Fibroblast of mammary gland (primary cell): ENCODE measurements at regions not wholly inside any gene's neighbourhood (a gene's known extent, or its start where the extent isn't known, plus 50 kb on each side); places are given as distances from the start of the nearest gene placed in this dataset.

Experiments used
- DNase-seq: peaks from one replicate; pipeline ENCODE4 v3.0.0-alpha.2; 2010; ENCODE audit warnings: low read depth
- H3K4me3 ChIP-seq: 2 replicates; pipeline ENCODE4 v1.5.1; 2011; ENCODE audit warnings: low read depth, mild to moderate bottlenecking, low read length, moderate library complexity; ENCODE audit not compliant: control insufficient read depth
- CTCF ChIP-seq: conservative IDR thresholded peaks from 2 replicates; pipeline ENCODE4 v1.5.1; 2011; ENCODE audit warnings: low read depth, low read length, inconsistent platforms; ENCODE audit not compliant: control insufficient read depth, insufficient read depth

GRCh38 chr7:113230691-113231090 lies 112.3 kb upstream of the SMIM30 start:
- no peak for TF ChIP-seq CTCF
- H3K4me3 ChIP-seq = no peak overlapping the region
- no peak for DNase-seq

- TF ChIP-seq CTCF = no peak
- DNase-seq = no peak
- no peak overlapping the region for H3K4me3 ChIP-seq
Measured at GRCh38 chr7:113217314-113217713, 99.0 kb upstream of the SMIM30 start.

GRCh38 chr7:113216038-113216437 lies 97.7 kb upstream of the SMIM30 start:
- no peak for DNase-seq
- H3K4me3 ChIP-seq = no peak overlapping the region
- no peak for TF ChIP-seq CTCF

- peak; percentile 59 for DNase-seq
- TF ChIP-seq CTCF = no peak
- no peak overlapping the region for H3K4me3 ChIP-seq
Measured at GRCh38 chr7:113209449-113210203, 91.3 kb upstream of the SMIM30 start.

GRCh38 chr7:113207931-113208330 lies 89.6 kb upstream of the SMIM30 start:
- DNase-seq = peak; percentile 32
- no peak overlapping the region for H3K4me3 ChIP-seq
- no peak for TF ChIP-seq CTCF

GRCh38 chr7:113207441-113207840 lies 89.1 kb upstream of the SMIM30 start:
- H3K4me3 ChIP-seq = no peak overlapping the region
- peak; percentile 46 for DNase-seq
- TF ChIP-seq CTCF = no peak
